HUDEP-2 (cell line): ENCODE measurements at regions not wholly inside any gene's neighbourhood (a gene's known extent, or its start where the extent isn't known, plus 50 kb on each side); places are given as distances from the start of the nearest gene placed in this dataset.

Experiments used
- DNase-seq, 76 experiments: peaks; one replicate each; lab custom pipeline; 2025; ENCODE audit not compliant: unreplicated experiment in 76 of 76; lab: John Stamatoyannopoulos, UW

- no peak for DNase-seq
Observed at GRCh38 chr20:62544505-62545055, 68.8 kb upstream of the GATA5 start.

- no peak for DNase-seq
Observed at GRCh38 chr20:62545271-62545670, 69.5 kb upstream of the GATA5 start.

DNA sequence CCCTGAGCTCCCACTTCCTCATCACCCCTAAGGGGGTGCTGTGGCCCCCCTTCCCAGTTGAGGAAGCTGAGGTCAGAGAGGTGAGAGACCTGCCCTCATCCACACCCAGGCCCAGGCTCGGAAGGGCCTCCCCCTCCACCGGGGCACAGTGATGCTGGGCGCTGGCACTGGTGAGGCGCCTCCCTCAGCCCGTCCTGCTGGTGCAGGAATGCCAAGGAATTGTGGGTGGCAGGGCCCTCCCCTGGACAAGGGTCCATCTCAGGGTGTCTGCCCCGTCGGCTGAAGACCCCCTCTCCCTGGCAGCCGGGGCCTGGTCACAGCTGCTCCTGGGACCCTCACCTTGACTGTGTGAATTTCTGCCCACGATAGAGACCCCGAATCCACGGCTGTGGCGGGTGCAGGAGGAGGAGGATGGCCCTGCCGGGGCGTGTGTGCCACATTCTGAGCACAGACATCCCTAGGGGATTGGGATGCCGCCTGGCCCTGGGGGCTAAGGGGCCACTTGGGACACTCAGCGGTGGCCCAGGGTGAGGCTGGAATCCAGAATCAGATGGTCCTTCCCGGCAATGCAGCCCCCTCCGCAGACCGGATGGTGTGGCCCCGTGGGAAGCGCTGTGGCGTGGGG, 70.2 kb upstream of the GATA5 start:
- DNase-seq = no peak

GRCh38 chr20:62546606-62547005, 70.8 kb upstream of the GATA5 start:
- no peak for DNase-seq

GRCh38 chr20:62547364-62547763, 71.6 kb upstream of the GATA5 start:
- no peak for DNase-seq

GRCh38 chr20:62548471-62548870, 72.7 kb upstream of the GATA5 start:
- no peak for DNase-seq

DNA sequence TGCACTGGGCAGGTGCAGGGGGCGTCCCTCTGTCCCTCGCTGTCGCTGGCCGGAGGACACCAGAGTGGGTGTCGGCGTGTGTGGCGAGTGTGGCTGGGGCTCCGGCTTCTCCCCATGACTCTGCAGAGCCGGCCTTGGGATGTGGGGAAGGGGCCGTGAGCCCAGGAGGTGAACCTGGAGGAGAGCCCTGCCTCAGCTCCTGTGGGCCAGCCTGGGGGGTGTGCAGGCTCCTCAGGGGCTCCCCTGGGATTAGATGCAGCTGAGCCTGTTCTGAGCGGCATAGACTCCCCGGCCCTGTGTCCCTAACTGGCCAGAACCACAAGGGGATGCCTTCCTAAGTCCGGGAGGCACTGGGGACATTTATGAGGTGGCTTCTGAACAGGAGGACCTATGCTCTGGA, 73.2 kb upstream of the GATA5 start:
- no peak for DNase-seq

DNA sequence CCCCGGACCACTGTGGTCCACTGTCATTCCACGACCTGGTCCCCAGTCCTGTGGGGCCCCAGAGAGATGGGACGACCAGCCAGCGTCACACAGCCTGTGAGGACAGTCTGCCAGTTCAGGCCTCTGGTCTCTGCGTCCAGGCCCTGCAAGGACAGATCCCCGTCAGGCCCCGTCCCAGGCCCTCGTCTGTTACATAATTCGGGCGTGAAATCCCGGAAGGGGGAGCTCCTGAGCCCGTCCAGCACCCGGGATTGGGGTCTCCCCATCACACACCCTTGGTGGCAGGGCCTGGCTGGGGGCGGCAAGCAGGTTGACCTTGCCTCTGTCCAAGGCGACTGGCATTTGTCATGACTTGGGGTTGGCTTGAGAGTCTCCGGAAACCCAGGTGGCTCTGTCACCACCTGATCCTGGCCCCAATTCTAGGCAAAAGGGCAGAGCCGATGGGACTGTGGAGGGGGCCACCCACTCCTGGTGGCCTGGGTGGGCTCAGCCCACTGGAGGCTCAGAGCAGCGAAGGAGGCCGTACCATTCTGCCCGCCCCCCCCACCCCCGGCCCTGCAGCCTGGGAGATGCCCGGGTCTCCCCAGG, 73.8 kb upstream of the GATA5 start:
- DNase-seq = no peak

DNA sequence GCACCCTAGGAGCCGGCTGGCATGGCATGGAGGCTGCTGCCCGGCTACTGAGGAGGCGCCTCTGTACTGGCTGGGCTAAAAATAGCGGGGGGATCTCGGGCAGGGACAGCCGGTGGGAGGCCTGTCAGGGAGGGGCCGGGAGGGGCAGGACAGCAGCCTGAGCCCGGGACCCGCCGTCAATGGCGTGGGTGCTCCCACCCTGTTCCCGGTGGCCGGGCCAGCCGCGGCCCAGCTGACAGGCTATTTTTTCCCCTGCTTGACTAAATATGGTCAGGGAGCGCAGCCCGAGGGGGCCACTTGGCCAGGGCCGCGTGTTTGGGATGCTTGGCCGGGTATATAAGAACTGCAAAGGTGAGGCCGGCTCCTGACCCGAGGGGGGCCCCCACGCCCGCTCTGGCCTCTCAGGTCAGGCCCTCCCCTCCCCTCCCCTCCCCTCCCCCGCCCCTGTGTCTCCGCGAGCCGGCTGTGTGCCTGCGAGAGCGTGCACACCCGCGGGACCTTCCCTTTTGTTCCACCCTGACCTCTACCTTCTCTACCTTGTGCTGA, 74.4 kb upstream of the GATA5 start:
- DNase-seq = no peak

GRCh38 chr20:62551407-62552323, 75.9 kb upstream of the GATA5 start:
- DNase-seq = no peak

DNA sequence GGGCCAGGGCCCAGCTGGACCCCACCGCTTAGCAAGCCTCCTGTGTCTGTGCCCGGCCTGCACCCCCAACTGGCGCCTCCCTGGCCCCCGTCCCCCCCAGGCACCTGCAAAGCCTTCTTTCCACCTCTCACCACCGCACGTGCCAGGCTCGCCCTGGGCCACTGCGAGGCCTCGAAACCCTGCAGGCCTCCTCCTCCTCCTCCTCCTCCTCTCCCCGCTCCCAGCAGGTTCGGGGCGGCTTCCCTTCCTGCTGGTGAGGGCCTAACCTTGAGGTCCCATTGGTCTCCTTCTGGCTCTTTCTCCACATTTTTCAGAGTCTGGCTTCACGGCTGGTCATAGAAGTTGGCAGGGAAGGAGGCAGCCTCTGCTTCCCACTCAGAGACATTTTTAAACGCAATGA, 76.8 kb upstream of the GATA5 start:
- no peak for DNase-seq

GRCh38 chr20:62553136-62553837, 77.5 kb upstream of the GATA5 start:
- DNase-seq = no peak

- no peak for DNase-seq
Observed at GRCh38 chr20:62553838-62554161, 78.0 kb upstream of the GATA5 start.

DNA sequence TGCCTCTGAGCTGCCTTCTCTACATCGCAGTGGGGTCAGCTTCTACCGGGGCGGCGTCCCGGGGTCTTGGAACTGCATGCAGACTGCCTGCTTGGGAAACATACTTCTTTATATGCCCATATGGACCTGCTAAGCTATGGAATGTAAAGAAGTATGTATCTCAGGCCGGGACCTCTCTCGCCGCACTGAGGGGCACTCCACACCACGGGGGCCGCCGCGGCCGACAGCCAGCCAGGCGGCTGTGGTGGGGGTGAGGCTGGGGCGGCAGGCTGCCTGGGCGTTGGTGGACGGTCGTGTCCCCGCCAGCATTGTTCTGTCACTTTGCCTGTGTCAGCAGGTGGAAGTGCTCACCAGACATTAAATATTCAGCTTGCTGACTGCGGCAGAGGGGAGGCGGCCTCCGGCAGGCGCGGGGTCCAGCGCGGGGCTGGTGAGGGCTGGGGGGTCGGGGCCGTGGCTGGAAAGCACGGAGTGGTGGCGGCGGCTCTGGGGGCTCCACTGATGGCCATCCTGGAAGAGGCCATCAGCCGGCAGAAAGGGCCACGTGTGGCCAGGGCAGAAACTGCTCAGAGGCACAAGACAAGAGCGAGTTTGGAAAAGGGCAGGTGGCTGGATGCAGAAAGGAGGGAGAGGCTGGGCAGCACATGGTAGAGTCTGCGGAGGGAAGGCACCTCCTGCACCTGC, 78.6 kb upstream of the GATA5 start:
- no peak for DNase-seq

DNA sequence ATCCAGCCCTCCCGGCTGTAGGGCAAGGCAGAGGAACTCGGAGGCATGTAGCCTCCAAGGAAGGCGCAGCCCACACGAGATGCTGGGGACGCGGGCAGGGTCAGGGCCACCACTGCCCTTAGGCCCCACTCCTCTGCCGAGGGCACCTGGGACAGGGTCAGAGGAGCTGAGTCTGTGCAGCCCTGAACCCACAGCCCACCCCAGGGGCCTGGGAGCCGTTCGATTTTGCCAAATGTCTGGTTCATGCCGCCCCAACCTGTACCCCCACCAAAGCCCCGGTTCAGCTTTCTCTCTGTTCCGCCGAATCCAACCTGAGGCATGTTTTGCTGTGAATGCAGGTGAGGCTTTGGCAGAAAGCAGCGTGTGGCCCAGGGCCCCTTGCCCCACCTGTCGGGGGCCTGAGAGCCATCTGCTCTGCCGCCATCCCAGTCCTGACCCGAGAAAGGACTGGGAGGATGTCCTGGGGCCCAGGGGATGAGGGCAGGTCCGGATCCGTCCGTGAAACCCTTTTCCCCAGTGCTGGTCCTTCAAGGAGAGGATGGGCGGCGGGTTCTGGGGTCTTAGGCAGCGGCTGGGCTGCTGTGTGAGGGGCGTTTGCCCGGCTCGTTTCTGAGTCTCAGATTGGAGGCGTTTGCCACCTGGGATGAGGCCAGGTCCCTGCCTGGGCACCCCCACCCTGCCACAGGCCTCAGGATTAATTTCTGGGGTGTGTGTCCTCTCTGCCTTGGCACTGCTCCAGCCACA, 79.3 kb upstream of the GATA5 start:
- DNase-seq = no peak

- DNase-seq = no peak
Observed at GRCh38 chr20:62555642-62556420, 80.0 kb upstream of the GATA5 start.

DNA sequence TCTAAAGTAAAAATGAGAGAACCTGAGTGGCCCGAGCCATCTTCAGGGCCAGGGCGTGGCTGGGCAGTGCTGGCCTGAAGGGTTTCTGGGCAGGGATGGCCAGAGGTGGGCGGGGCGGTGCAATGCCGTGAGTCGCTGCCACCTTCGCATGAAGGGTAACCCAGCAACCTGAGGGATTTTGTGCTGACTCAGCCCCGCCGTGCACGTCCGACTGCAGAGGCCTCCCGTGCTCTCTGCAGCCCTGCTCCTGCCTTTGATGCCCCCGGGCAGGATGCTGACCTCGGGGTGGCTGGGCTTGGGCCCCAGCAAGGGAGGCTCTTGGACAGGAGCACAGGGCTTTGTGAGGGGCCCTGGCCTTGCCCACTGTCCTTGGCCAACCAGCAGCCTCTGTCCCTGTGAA, 81.7 kb upstream of the GATA5 start:
- no peak for DNase-seq

DNA sequence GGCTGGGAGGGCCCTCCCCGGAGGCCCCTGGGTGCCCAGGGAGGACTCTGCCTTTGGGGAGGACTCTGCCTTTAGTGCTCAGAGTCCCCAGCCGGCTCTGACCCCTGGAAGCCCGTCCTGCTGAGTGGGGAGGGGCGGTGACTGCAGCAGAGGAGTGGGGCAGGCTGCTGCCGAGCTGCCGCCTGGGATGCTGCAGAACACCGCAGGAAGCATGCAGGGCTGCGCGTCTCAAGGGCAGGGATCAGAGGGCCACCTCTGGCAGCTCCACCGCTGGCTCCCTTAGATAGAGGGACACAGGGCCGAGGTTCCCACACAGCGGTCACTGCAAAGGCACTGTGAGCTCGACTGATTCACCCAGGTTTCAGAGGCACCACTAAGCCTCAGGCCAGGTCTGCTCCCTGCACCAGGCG, 82.2 kb upstream of the GATA5 start:
- no peak for DNase-seq

GRCh38 chr20:62558779-62559178, 83.0 kb upstream of the GATA5 start:
- DNase-seq = no peak
